KMS-11 (cell line): ENCODE measurements at regions not wholly inside any gene's neighbourhood (a gene's known extent, or its start where the extent isn't known, plus 50 kb on each side); places are given as distances from the start of the nearest gene placed in this dataset.

Source experiments
- H2AFZ ChIP-seq: fragments of 200-600 bp; sonication (generic); 2 replicates; pipeline ENCODE4 v1.6.1; 2016; ENCODE audit warnings: antibody characterized with exemption, mixed run types, low read depth
- H3K27ac ChIP-seq: fragments of 200-600 bp; sonication (generic); 2 replicates; pipeline ENCODE4 v1.6.1; 2016; ENCODE audit warnings: mild to moderate bottlenecking, mixed run types
- H3K27me3 ChIP-seq: fragments of 200-600 bp; sonication (generic); 2 replicates; pipeline ENCODE4 v1.6.1; 2017; ENCODE audit warnings: mild to moderate bottlenecking, low read depth, mixed run types, moderate library complexity; ENCODE audit not compliant: insufficient read depth
- H3K36me3 ChIP-seq: fragments of 200-600 bp; sonication (generic); 2 replicates; pipeline ENCODE4 v1.6.1; 2017; ENCODE audit warnings: mild to moderate bottlenecking, mixed run types; ENCODE audit not compliant: insufficient read depth
- H3K4me1 ChIP-seq: fragments of 200-600 bp; sonication (generic); 2 replicates; pipeline ENCODE4 v1.6.1; 2016; ENCODE audit warnings: mild to moderate bottlenecking, low read depth, mixed run types; ENCODE audit not compliant: poor library complexity, severe bottlenecking
- H3K4me2 ChIP-seq: fragments of 200-600 bp; sonication (generic); 2 replicates; pipeline ENCODE4 v1.7.0; 2016; ENCODE audit warnings: mild to moderate bottlenecking, mixed run types
- H3K4me3 ChIP-seq: fragments of 200-600 bp; sonication (generic); IDR thresholded peaks from 2 replicates; pipeline ENCODE4 v1.6.1; 2017; ENCODE audit warnings: low read depth, low read length, mixed read lengths; ENCODE audit not compliant: insufficient read depth
- H3K79me2 ChIP-seq: fragments of 200-600 bp; sonication (generic); 2 replicates; pipeline ENCODE4 v1.6.1; 2016; ENCODE audit warnings: low read depth, mixed run types; ENCODE audit not compliant: insufficient read depth
- H3K9ac ChIP-seq: fragments of 200-600 bp; sonication (generic); 2 replicates; pipeline ENCODE4 v1.6.1; 2016; ENCODE audit warnings: mild to moderate bottlenecking, mixed run types
- H4K20me1 ChIP-seq: fragments of 200-600 bp; sonication (generic); 2 replicates; pipeline ENCODE4 v1.6.1; 2016; ENCODE audit warnings: mild to moderate bottlenecking, mixed run types; ENCODE audit not compliant: insufficient read depth
- CTCF ChIP-seq: fragments of 200-600 bp; sonication (generic); conservative IDR thresholded peaks from 2 replicates; pipeline ENCODE4 v1.6.1; 2017; ENCODE audit warnings: low read depth, mild to moderate bottlenecking, antibody characterized with exemption, low read length, moderate library complexity, mixed read lengths

GRCh38 chr12:24741216-24741615, 207.7 kb downstream of the BCAT1 start:
- Histone ChIP-seq H3K79me2 (no peaks in the 10 kb centered on the region), H2AFZ (no peak overlapping the region), H3K4me1 (no peaks in the 10 kb centered on the region), H3K9ac (no peak overlapping the region), H3K4me2 (no peak overlapping the region), H3K4me3 (no peak overlapping the region), H3K27me3 (no peaks in the 10 kb centered on the region), H4K20me1 (no peaks in the 10 kb centered on the region), H3K27ac (no peak overlapping the region), H3K36me3 (no peaks in the 10 kb centered on the region)
- no peak for TF ChIP-seq CTCF

- H4K20me1 ChIP-seq, result no peaks in the 10 kb centered on the region
- H3K79me2 ChIP-seq, result no peaks in the 10 kb centered on the region
- no peak overlapping the region for H3K4me2 ChIP-seq
- no peaks in the 10 kb centered on the region for H3K4me1 ChIP-seq
- no peak overlapping the region for H3K4me3 ChIP-seq
- H3K27ac ChIP-seq, result no peak overlapping the region
- TF ChIP-seq CTCF, result no peak
- no peak overlapping the region for H3K9ac ChIP-seq
- H3K27me3 ChIP-seq, result no peaks in the 10 kb centered on the region
- no peak overlapping the region for H2AFZ ChIP-seq
- no peaks in the 10 kb centered on the region for H3K36me3 ChIP-seq
Measured at GRCh38 chr12:24739106-24739779, 209.7 kb downstream of the BCAT1 start.

GRCh38 chr12:24738441-24738840, 210.5 kb downstream of the BCAT1 start:
- Histone ChIP-seq H3K36me3 (no peaks in the 10 kb centered on the region), H3K27me3 (no peaks in the 10 kb centered on the region), H3K79me2 (no peaks in the 10 kb centered on the region), H2AFZ (no peak overlapping the region), H3K9ac (no peak overlapping the region), H4K20me1 (no peaks in the 10 kb centered on the region), H3K4me2 (no peak overlapping the region), H3K27ac (no peak overlapping the region), H3K4me1 (no peaks in the 10 kb centered on the region), H3K4me3 (no peak overlapping the region)
- TF ChIP-seq CTCF, result no peak

- Histone ChIP-seq H3K4me3 (no peak overlapping the region), H4K20me1 (no peaks in the 10 kb centered on the region), H3K79me2 (no peaks in the 10 kb centered on the region), H3K27me3 (no peaks in the 10 kb centered on the region), H3K27ac (no peak overlapping the region), H3K9ac (no peak overlapping the region), H3K4me2 (no peak overlapping the region), H3K36me3 (no peaks in the 10 kb centered on the region), H3K4me1 (no peaks in the 10 kb centered on the region), H2AFZ (no peak overlapping the region)
- no peak for TF ChIP-seq CTCF
Measured at GRCh38 chr12:24731596-24731995, 217.3 kb downstream of the BCAT1 start.
